B cell (primary cell): ENCODE measurements at regions not wholly inside any gene's neighbourhood (a gene's known extent, or its start where the extent isn't known, plus 50 kb on each side); places are given as distances from the start of the nearest gene placed in this dataset.

Experiments
- ATAC-seq: fragments of 200-7000 bp; cut with Tn5 transposase; one replicate; pipeline ENCODE4 v1.10.0; 2021; ENCODE audit warnings: low read depth, mild to moderate bottlenecking, moderate number of reproducible peaks, moderate library complexity
- CTCF ChIA-PET: fragments of 350-600 bp; sonication (Branson Sonifier 250); formaldehyde crosslinking; loops from one replicate; lab custom pipeline; 2021; ENCODE audit warnings: antibody characterized with exemption, inconsistent platforms; lab: Charles Lee
- POLR2A ChIA-PET: fragments of 350-600 bp; sonication (Branson Sonifier 250); formaldehyde crosslinking; loops from one replicate; lab custom pipeline; 2021; ENCODE audit warnings: antibody characterized with exemption; lab: Charles Lee
- DNase-seq: peaks from one replicate; pipeline ENCODE4 v3.0.0; 2013
- H2AFZ ChIP-seq: 2 replicates; pipeline ENCODE4 v1.6.1; 2012; ENCODE audit warnings: mild to moderate bottlenecking, low read depth, low read length; ENCODE audit not compliant: insufficient read depth, poor library complexity, severe bottlenecking
- H3K27ac ChIP-seq, 2 donors: 1 replicate in 1 of 2; 2 replicates in 1 of 2; pipeline ENCODE4 v1.5.1; 2012 to 2013; ENCODE audit warnings: low read length in 2 of 2, mild to moderate bottlenecking in 2 of 2, moderate library complexity in 1 of 2
- H3K27me3 ChIP-seq, 4 experiments: fragments of 200-600 bp in 1 of 4; sonication (generic) in 1 of 4; replicated peaks in 1 of 4; 1 replicate in 2 of 4; 2 replicates in 2 of 4; pipeline versions ENCODE4 v1.6.1 to v1.7.0; 2013 to 2016; ENCODE audit warnings: low read length in 3 of 4, mild to moderate bottlenecking in 2 of 4, mixed read lengths in 1 of 4, moderate library complexity in 1 of 4; ENCODE audit not compliant: insufficient read depth in 4 of 4, control insufficient read depth in 3 of 4; ENCODE audit errors: control extremely low read depth in 1 of 4
- H3K36me3 ChIP-seq, 2 experiments: replicated peaks in 1 of 2; 1 replicate in 1 of 2; 2 replicates in 1 of 2; pipeline versions ENCODE4 v1.6.1 to v1.7.1; 2013; ENCODE audit warnings: low read length in 1 of 2; ENCODE audit not compliant: insufficient read depth in 2 of 2, control insufficient read depth in 1 of 2; ENCODE audit errors: control extremely low read depth in 1 of 2, extremely low read depth in 1 of 2
- H3K4me1 ChIP-seq, 2 donors: fragments of 200-600 bp in 1 of 2; sonication (generic) in 1 of 2; 1 replicate in 1 of 2; 2 replicates in 1 of 2; pipeline versions ENCODE4 v1.5.1 to v1.6.1; 2013 to 2017; ENCODE audit warnings: low read length in 2 of 2; ENCODE audit not compliant: control insufficient read depth in 2 of 2, insufficient read depth in 2 of 2
- H3K4me2 ChIP-seq: replicated peaks from 2 replicates; pipeline ENCODE3; 2012; ENCODE audit warnings: mild to moderate bottlenecking, low read depth, low read length; ENCODE audit not compliant: poor library complexity, severe bottlenecking
- H3K4me3 ChIP-seq, 5 experiments: fragments of 200-600 bp in 1 of 5; sonication (generic) in 1 of 5; 1 replicate in 3 of 5; 2 replicates in 2 of 5; pipeline versions ENCODE4 v1.5.1 to v1.7.0; 2011 to 2016; ENCODE audit warnings: low read length in 4 of 5, mild to moderate bottlenecking in 4 of 5, low read depth in 2 of 5, control low read depth in 1 of 5, moderate library complexity in 1 of 5; ENCODE audit not compliant: insufficient read depth in 1 of 5; ENCODE audit errors: control extremely low read depth in 1 of 5, extremely low read depth in 1 of 5
- H3K79me2 ChIP-seq: fragments of 200-600 bp; sonication (generic); one replicate; pipeline ENCODE4 v1.6.0; 2016; ENCODE audit warnings: low read length; ENCODE audit not compliant: control insufficient read depth, insufficient read depth
- H3K9ac ChIP-seq: fragments of 200-600 bp; sonication (generic); 2 replicates; pipeline ENCODE4 v1.6.1; 2017; ENCODE audit warnings: mild to moderate bottlenecking, low read length, moderate library complexity
- H3K9me3 ChIP-seq, 3 donors: one replicate each; pipeline versions ENCODE4 v1.6.1 to v1.7.1; 2013; ENCODE audit warnings: low read length in 2 of 3; ENCODE audit not compliant: control insufficient read depth in 2 of 3, insufficient read depth in 1 of 3; ENCODE audit errors: control extremely low read depth in 1 of 3
- H4K20me1 ChIP-seq: 2 replicates; pipeline ENCODE4 v1.6.0; 2012; ENCODE audit warnings: mild to moderate bottlenecking, low read length; ENCODE audit not compliant: insufficient read depth, control insufficient read depth, poor library complexity, severe bottlenecking
- H3K27ac Mint-ChIP-seq: one replicate; pipeline ENCODE4 v1.8.0; 2021; ENCODE audit warnings: mixed read lengths
- H3K27me3 Mint-ChIP-seq: one replicate; pipeline ENCODE4 v1.8.0; 2021; ENCODE audit warnings: mixed read lengths
- H3K4me1 Mint-ChIP-seq: one replicate; pipeline ENCODE4 v1.8.0; 2021; ENCODE audit warnings: mixed read lengths
- H3K4me3 Mint-ChIP-seq: one replicate; pipeline ENCODE4 v1.8.0; 2021; ENCODE audit warnings: mixed read lengths
- H3K9me3 Mint-ChIP-seq: one replicate; pipeline ENCODE4 v1.8.0; 2022; ENCODE audit warnings: mixed read lengths; ENCODE audit not compliant: insufficient read depth
- EZH2 ChIP-seq: IDR thresholded peaks from 2 replicates; pipeline ENCODE4 v1.6.1; 2012; ENCODE audit warnings: borderline replicate concordance, low read depth, mild to moderate bottlenecking, moderate library complexity, low read length; ENCODE audit not compliant: insufficient read depth, poor library complexity, severe bottlenecking
- WGBS: methylation state at CpG from one replicate; pipeline ENCODE4 v1.1.5; 2013; ENCODE audit warnings: missing lambda C conversion rate; ENCODE audit not compliant: insufficient coverage; 5-methylcytosine and 5-hydroxymethylcytosine counted together
- intact Hi-C: fragments of 100-400 bp; cut with micrococcal nuclease; formaldehyde crosslinking; loops from one replicate; pipeline ENCODE4 v1.10.0; 2022
- TF ChIP-seq, protein P1 (sequence below): fragments of 200-600 bp; IDR thresholded peaks from one replicate; pipeline ENCODE4 v1.8.0; 2022; ENCODE audit warnings: antibody characterized with exemption, mild to moderate bottlenecking

DNA sequence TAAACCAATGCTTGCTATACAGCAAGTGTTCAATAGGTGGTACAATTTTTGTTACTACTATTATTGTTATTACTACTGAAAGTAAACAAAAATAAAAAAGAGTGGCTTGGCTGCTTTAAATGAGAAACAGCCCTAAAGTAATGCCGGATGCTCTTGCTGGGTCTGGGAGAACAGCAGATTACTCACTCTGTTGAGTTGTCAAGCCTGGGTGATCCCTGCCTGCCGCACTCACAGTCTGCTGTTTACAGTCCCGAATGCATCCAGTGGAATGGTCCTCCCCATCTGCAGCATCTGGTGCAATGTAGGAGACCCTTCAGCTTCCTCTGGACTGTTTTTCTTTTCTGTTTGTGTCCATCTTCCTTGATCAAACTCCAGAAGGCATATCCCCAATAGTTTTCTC, 102.7 kb upstream of the IVNS1ABP start:
- Mint-ChIP-seq H3K4me3 (no peak overlapping the region), H3K27me3 (peaks cover 5% of the 10 kb centered on the region), H3K27ac (no peak overlapping the region), H3K9me3 (no peaks in the 10 kb centered on the region), H3K4me1 (no peaks in the 10 kb centered on the region)
- Histone ChIP-seq H3K9me3 (no peaks in the 10 kb centered on the region), H3K4me3 (no peak overlapping the region), H3K4me2 (no peak overlapping the region), H3K36me3 (no peaks in the 10 kb centered on the region), H3K4me1 (no peaks in the 10 kb centered on the region), H3K9ac (no peak overlapping the region), H4K20me1 (no peaks in the 10 kb centered on the region), H3K27me3 (peaks cover 0 to 2% (median 0%) of the 10 kb centered on the region in 4 experiments), H2AFZ (no peak overlapping the region), H3K27ac (no peak overlapping the region), H3K79me2 (no peaks in the 10 kb centered on the region)
- CTCF ChIA-PET, result no interaction called here
- TF ChIP-seq, protein P1, sequence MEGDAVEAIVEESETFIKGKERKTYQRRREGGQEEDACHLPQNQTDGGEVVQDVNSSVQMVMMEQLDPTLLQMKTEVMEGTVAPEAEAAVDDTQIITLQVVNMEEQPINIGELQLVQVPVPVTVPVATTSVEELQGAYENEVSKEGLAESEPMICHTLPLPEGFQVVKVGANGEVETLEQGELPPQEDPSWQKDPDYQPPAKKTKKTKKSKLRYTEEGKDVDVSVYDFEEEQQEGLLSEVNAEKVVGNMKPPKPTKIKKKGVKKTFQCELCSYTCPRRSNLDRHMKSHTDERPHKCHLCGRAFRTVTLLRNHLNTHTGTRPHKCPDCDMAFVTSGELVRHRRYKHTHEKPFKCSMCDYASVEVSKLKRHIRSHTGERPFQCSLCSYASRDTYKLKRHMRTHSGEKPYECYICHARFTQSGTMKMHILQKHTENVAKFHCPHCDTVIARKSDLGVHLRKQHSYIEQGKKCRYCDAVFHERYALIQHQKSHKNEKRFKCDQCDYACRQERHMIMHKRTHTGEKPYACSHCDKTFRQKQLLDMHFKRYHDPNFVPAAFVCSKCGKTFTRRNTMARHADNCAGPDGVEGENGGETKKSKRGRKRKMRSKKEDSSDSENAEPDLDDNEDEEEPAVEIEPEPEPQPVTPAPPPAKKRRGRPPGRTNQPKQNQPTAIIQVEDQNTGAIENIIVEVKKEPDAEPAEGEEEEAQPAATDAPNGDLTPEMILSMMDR, result no peak
- TF ChIP-seq EZH2, result no peak
- ATAC-seq (no peak), DNase-seq (no peak)
- intact Hi-C loops, result no loop called here
- POLR2A ChIA-PET, result no interaction called here
- whole genome bisulfite sequencing, result 93% methylated on average over 3 of the region's 3 CpGs

DNA sequence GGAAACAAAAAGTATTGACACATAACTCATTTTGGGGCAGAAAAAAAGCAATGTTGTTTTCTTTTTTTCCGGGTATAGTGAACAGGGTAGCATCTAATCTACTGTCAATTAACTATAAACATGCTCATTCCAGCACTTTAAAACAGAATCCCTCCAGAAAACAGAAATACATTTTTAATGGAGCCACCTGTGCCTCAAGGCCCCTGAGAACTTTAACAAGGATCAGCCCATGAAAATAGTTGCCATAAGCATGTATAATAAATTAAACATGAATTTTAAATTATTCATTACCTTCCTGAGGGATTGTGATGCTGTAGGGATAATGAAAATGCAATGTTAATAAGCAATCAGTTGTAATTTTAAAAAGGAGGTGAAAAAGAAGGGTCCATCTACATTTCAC, 101.4 kb upstream of the IVNS1ABP start:
- no peaks in the 10 kb centered on the region for H4K20me1 ChIP-seq
- H3K4me2 ChIP-seq, result no peak overlapping the region
- no peak overlapping the region for H3K4me3 ChIP-seq
- H3K79me2 ChIP-seq, result no peaks in the 10 kb centered on the region
- no peaks in the 10 kb centered on the region for H3K9me3 ChIP-seq
- ATAC-seq, result no peak
- H2AFZ ChIP-seq, result no peak overlapping the region
- Mint-ChIP-seq H3K4me1 (no peaks in the 10 kb centered on the region), H3K27me3 (peaks cover 5% of the 10 kb centered on the region), H3K4me3 (no peak overlapping the region), H3K9me3 (no peaks in the 10 kb centered on the region), H3K27ac (no peak overlapping the region)
- no peak overlapping the region for H3K27ac ChIP-seq
- ChIA-PET POLR2A (no interaction called here), CTCF (interaction anchor here (0.9 kb wide), 1 partner anchor 252 kb away, joined by 3 read pairs; no protein-coding TSS in a partner anchor)
- no peak overlapping the region for H3K9ac ChIP-seq
- TF ChIP-seq EZH2, result no peak
- TF ChIP-seq, protein P1, result no peak
- no peaks in the 10 kb centered on the region for H3K4me1 ChIP-seq
- H3K36me3 ChIP-seq, result no peaks in the 10 kb centered on the region
- no peak for DNase-seq
- H3K27me3 ChIP-seq, result peaks cover 0 to 2% (median 0%) of the 10 kb centered on the region in 4 experiments
- intact Hi-C loops, result no loop called here
- 80% methylated on average over 1 of the region's 1 CpG for WGBS
